Right cardiac atrium (tissue), 5 donors: ENCODE measurements at regions not wholly inside any gene's neighbourhood (a gene's known extent, or its start where the extent isn't known, plus 50 kb on each side); places are given as distances from the start of the nearest gene placed in this dataset.
A peak's percentile ranks its signal among the peaks of the same experiment; 100 is the strongest.
"Not testable (repeated sequence)": the region's sequence is repeated elsewhere in the genome, so short reads cannot be mapped to it uniquely, and the experiment has no call there.

ENCODE experiments used
- ATAC-seq, 2 donors: fragments of 200-7000 bp; cut with Tn5 transposase; one replicate each; pipeline versions ENCODE4 v1.8.0 to v1.9.1; 2020; ENCODE audit warnings: moderate library complexity in 2 of 2, mild to moderate bottlenecking in 1 of 2
- DNase-seq, 3 donors: peaks; one replicate each; pipeline ENCODE4 v3.0.0-alpha.2; 2020
- H3K27ac ChIP-seq: one replicate; pipeline ENCODE4 v1.5.1; 2013; ENCODE audit warnings: mild to moderate bottlenecking, low read length, control low read depth, moderate library complexity
- H3K27me3 ChIP-seq: one replicate; pipeline ENCODE4 v1.6.1; 2013; ENCODE audit not compliant: control insufficient read depth, insufficient read depth
- H3K4me1 ChIP-seq: one replicate; pipeline ENCODE4 v1.6.1; 2013; ENCODE audit warnings: low read length; ENCODE audit not compliant: control insufficient read depth, insufficient read depth
- H3K4me3 ChIP-seq: one replicate; pipeline ENCODE4 v1.5.1; 2013; ENCODE audit warnings: low read length, control low read depth
- H3K9me3 ChIP-seq: one replicate; pipeline ENCODE4 v1.6.1; 2013; ENCODE audit warnings: low read length; ENCODE audit not compliant: control insufficient read depth
- WGBS: extraction: QIAGEN DNeasy Blood & Tissue Kit; methylation state at CpG from one replicate; pipeline ENCODE4 v1.1.7; 2013; 5-methylcytosine and 5-hydroxymethylcytosine counted together
- intact Hi-C, 4 donors: fragments of 100-400 bp; cut with DNase I; formaldehyde crosslinking; loops; one replicate each; pipeline versions ENCODE4 v1.11.0 to v1.14.0; 2022 to 2023
- donor health status: healthy with polysubstance abuse.
- donor health status: DM: no; HTN: yes; CAD: no.
- donor health status: DM: no; HTN: no; CAD: no.
- donor health status: DM: no; HTN: yes; CAD: no; lungs with severe emphysema.
- donor health status: DM: yes; HTN: yes; CAD: no.

GRCh38 chr10:21385536-21385935 is 139.9 kb downstream of the SKIDA1 start:
- Histone ChIP-seq H3K9me3 (no peaks in the 10 kb centered on the region), H3K27ac (no peak overlapping the region), H3K4me1 (no peaks in the 10 kb centered on the region), H3K4me3 (no peak overlapping the region), H3K27me3 (no peaks in the 10 kb centered on the region)
- ATAC-seq (no peak), DNase-seq (no peak)
- intact Hi-C loops: no loop called here
- WGBS: 54% methylated on average over 1 of the region's 1 CpG

- Histone ChIP-seq H3K27me3 (no peaks in the 10 kb centered on the region), H3K9me3 (no peaks in the 10 kb centered on the region), H3K27ac (no peak overlapping the region), H3K4me3 (no peak overlapping the region), H3K4me1 (no peaks in the 10 kb centered on the region)
- 60% methylated on average over 3 of the region's 3 CpGs for WGBS
- DNase-seq (no peak), ATAC-seq (no peak)
- intact Hi-C loops: no loop called here
Measured at GRCh38 chr10:21379143-21379542, 146.3 kb downstream of the SKIDA1 start.

- DNase-seq, H3K27ac ChIP-seq, ATAC-seq, H3K4me3 ChIP-seq, H3K9me3 ChIP-seq, H3K27me3 ChIP-seq, intact Hi-C loops, H3K4me1 ChIP-seq: not testable (repeated sequence)
- 91% methylated on average over 2 of the region's 2 CpGs for WGBS
Measured at GRCh38 chr10:21375274-21375673, 150.2 kb downstream of the SKIDA1 start.

DNA sequence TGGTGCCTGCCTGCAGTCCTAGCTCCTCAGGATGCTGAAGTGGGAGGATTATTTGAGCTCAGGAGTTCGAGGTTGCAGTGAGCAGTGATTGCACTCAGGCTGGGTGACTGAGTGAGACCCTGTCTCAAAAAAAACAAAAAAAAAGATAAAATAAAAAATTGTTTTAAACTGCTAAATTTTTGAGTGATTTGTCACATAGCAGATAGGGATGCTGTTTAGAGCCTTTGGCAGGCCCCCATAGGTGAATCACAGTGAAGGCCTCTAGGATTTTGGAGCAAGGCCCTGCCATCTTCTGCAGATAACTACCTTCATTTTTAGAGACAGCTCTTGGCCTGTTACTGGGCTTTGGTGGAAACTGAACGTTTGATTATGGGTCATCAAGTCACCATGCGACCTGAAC is 151.6 kb downstream of the SKIDA1 start:
- intact Hi-C loops, DNase-seq, H3K27me3 ChIP-seq, H3K9me3 ChIP-seq, ATAC-seq, H3K27ac ChIP-seq, H3K4me3 ChIP-seq, H3K4me1 ChIP-seq: not testable (repeated sequence)
- 82% methylated on average over 3 of the region's 3 CpGs for WGBS

GRCh38 chr10:21372651-21373410 is 152.7 kb downstream of the SKIDA1 start:
- DNase-seq (peak; percentile 53 to 80 (median 61)), ATAC-seq (peak; percentile 96 to 98)
- no peaks in the 10 kb centered on the region for H3K9me3 ChIP-seq
- no peaks in the 10 kb centered on the region for H3K27me3 ChIP-seq
- no peaks in the 10 kb centered on the region for H3K4me1 ChIP-seq
- peak overlapping the region; percentile 42 for H3K27ac ChIP-seq
- H3K4me3 ChIP-seq: peak overlapping the region; percentile 20
- intact Hi-C loops: no loop called here
- WGBS: 26% methylated on average over 4 of the region's 4 CpGs

GRCh38 chr10:21369697-21370096 is 155.8 kb downstream of the SKIDA1 start:
- ATAC-seq (no peak), DNase-seq (no peak)
- intact Hi-C loops: no loop called here
- no peak overlapping the region for H3K4me3 ChIP-seq
- H3K27me3 ChIP-seq: no peaks in the 10 kb centered on the region
- H3K9me3 ChIP-seq: no peaks in the 10 kb centered on the region
- WGBS: 9% methylated on average over 2 of the region's 2 CpGs
- H3K4me1 ChIP-seq: no peaks in the 10 kb centered on the region
- H3K27ac ChIP-seq: no peak overlapping the region

GRCh38 chr10:21368728-21369425 is 156.6 kb downstream of the SKIDA1 start:
- Histone ChIP-seq H3K27me3 (no peaks in the 10 kb centered on the region), H3K4me3 (no peak overlapping the region), H3K9me3 (no peaks in the 10 kb centered on the region), H3K27ac (no peak overlapping the region), H3K4me1 (no peaks in the 10 kb centered on the region)
- intact Hi-C loops: no loop called here
- no peak for ATAC-seq
- peak in 1 of 3 donors; percentile 56 for DNase-seq
- WGBS: 70% methylated on average over 9 of the region's 9 CpGs

GRCh38 chr10:21368022-21368582 is 157.4 kb downstream of the SKIDA1 start:
- no peak for ATAC-seq
- H3K4me3 ChIP-seq: no peak overlapping the region
- no peak overlapping the region for H3K27ac ChIP-seq
- H3K27me3 ChIP-seq: no peaks in the 10 kb centered on the region
- H3K4me1 ChIP-seq: no peaks in the 10 kb centered on the region
- WGBS: 92% methylated on average over 8 of the region's 8 CpGs
- no peak for DNase-seq
- intact Hi-C loops: no loop called here
- no peaks in the 10 kb centered on the region for H3K9me3 ChIP-seq

- H3K27ac ChIP-seq, H3K4me3 ChIP-seq, H3K4me1 ChIP-seq, H3K9me3 ChIP-seq, H3K27me3 ChIP-seq, DNase-seq, intact Hi-C loops, ATAC-seq: not testable (repeated sequence)
- WGBS: 94% methylated on average over 6 of the region's 6 CpGs
Measured at GRCh38 chr10:21366108-21366507, 159.4 kb downstream of the SKIDA1 start.

GRCh38 chr10:21364196-21365114 is 161.0 kb downstream of the SKIDA1 start:
- intact Hi-C loops: no loop called here
- H3K27me3 ChIP-seq: no peaks in the 10 kb centered on the region
- DNase-seq (peak; percentile 63 to 71 (median 66)), ATAC-seq (peak; percentile 83 to 94)
- H3K9me3 ChIP-seq: no peaks in the 10 kb centered on the region
- H3K27ac ChIP-seq: peak overlapping the region; percentile 80
- 30% methylated on average over 11 of the region's 11 CpGs for WGBS
- H3K4me1 ChIP-seq: peaks cover 2% of the 10 kb centered on the region
- H3K4me3 ChIP-seq: no peak overlapping the region
